IMR-90 (cell line): ENCODE measurements at regions not wholly inside any gene's neighbourhood (a gene's known extent, or its start where the extent isn't known, plus 50 kb on each side); places are given as distances from the start of the nearest gene placed in this dataset.

ENCODE experiments used
- ATAC-seq: fragments of 200-7000 bp; cut with Tn5 transposase; 2 replicates; pipeline ENCODE4 v1.9.1; 2020; ENCODE audit warnings: low read depth, mild to moderate bottlenecking, moderate library complexity
- BruUV-seq: library from RNA; stranded (reverse); fragments of 400-500 nt; replicated peaks from 2 replicates; lab custom pipeline; 2021; lab: Mats Ljungman, UMichigan
- CTCF ChIA-PET: fragments of 300-600 bp; formaldehyde crosslinking; extraction: SDS; loops from one replicate; lab custom pipeline; 2021; ENCODE audit warnings: antibody characterized with exemption; lab: Yijun Ruan, JAX
- POLR2A ChIA-PET: fragments of 300-600 bp; sonication (Branson Sonifier 250); formaldehyde crosslinking; loops from one replicate; lab custom pipeline; 2022; ENCODE audit warnings: antibody characterized with exemption; ENCODE audit not compliant: unreplicated experiment; lab: Charles Lee
- DNase-seq: peaks from one replicate; pipeline ENCODE4 v3.0.0; 2013
- H2AFZ ChIP-seq: replicated peaks from 2 replicates; pipeline ENCODE3; 2013; ENCODE audit warnings: low read length, mild to moderate bottlenecking; ENCODE audit not compliant: poor library complexity
- H2AK5ac ChIP-seq: 2 replicates; pipeline ENCODE4 v1.6.1; 2013; ENCODE audit warnings: low read depth, low read length, inconsistent platforms
- H2AK9ac ChIP-seq: replicated peaks from 2 replicates; pipeline ENCODE3; 2013; ENCODE audit warnings: mild to moderate bottlenecking, low read depth, low read length, moderate library complexity; ENCODE audit not compliant: poor library complexity
- H2BK120ac ChIP-seq: 2 replicates; pipeline ENCODE4 v1.6.1; 2013; ENCODE audit warnings: low read depth, low read length, inconsistent platforms
- H2BK15ac ChIP-seq: 3 replicates; pipeline ENCODE4 v1.6.1; 2013; ENCODE audit warnings: low read depth, low read length, inconsistent platforms
- H2BK20ac ChIP-seq: 2 replicates; pipeline ENCODE4 v1.6.1; 2013; ENCODE audit warnings: low read depth, mild to moderate bottlenecking, inconsistent platforms, low read length, moderate library complexity
- H2BK5ac ChIP-seq: 2 replicates; pipeline ENCODE4 v1.6.1; 2013; ENCODE audit warnings: mild to moderate bottlenecking, low read depth, low read length, inconsistent platforms; ENCODE audit not compliant: poor library complexity, severe bottlenecking
- H3K14ac ChIP-seq: replicated peaks from 2 replicates; pipeline ENCODE4 v1.6.1; 2013; ENCODE audit warnings: low read depth, low read length, inconsistent platforms
- H3K18ac ChIP-seq: 2 replicates; pipeline ENCODE4 v1.6.1; 2013; ENCODE audit warnings: low read depth, low read length, control low read depth
- H3K23ac ChIP-seq: 2 replicates; pipeline ENCODE4 v1.6.1; 2013; ENCODE audit warnings: low read depth, low read length, inconsistent platforms
- H3K27ac ChIP-seq: 2 replicates; pipeline ENCODE4 v1.5.1; 2013; ENCODE audit warnings: mild to moderate bottlenecking, control low read depth, low read length; ENCODE audit not compliant: insufficient read depth
- H3K27me3 ChIP-seq: 2 replicates; pipeline ENCODE4 v1.6.1; 2013; ENCODE audit warnings: low read length; ENCODE audit not compliant: control insufficient read depth, insufficient read depth
- H3K36me3 ChIP-seq: 2 replicates; pipeline ENCODE4 v1.6.1; 2013; ENCODE audit warnings: low read length, mixed read lengths; ENCODE audit not compliant: control insufficient read depth, insufficient read depth
- H3K4ac ChIP-seq: 2 replicates; pipeline ENCODE4 v1.6.1; 2013; ENCODE audit warnings: low read depth, low read length, inconsistent platforms
- H3K4me1 ChIP-seq: 2 replicates; pipeline ENCODE4 v1.6.1; 2013; ENCODE audit warnings: low read length, mixed read lengths; ENCODE audit not compliant: control insufficient read depth, insufficient read depth
- H3K4me2 ChIP-seq: 2 replicates; pipeline ENCODE4 v1.6.1; 2013; ENCODE audit warnings: low read depth, mild to moderate bottlenecking, control low read depth, low read length, moderate library complexity
- H3K4me3 ChIP-seq: 2 replicates; pipeline ENCODE4 v1.5.1; 2013; ENCODE audit warnings: low read depth, mild to moderate bottlenecking, control low read depth, low read length, moderate library complexity; ENCODE audit not compliant: insufficient read depth
- H3K56ac ChIP-seq: 2 replicates; pipeline ENCODE4 v1.6.1; 2013; ENCODE audit warnings: low read length, inconsistent platforms; ENCODE audit not compliant: insufficient read depth; ENCODE audit errors: extremely low read depth
- H3K79me1 ChIP-seq, 2 experiments: 2 replicates each; pipeline ENCODE4 v1.6.1; 2013; ENCODE audit warnings: low read length in 2 of 2, inconsistent platforms in 1 of 2, low read depth in 1 of 2
- H3K9ac ChIP-seq: 2 replicates; pipeline ENCODE4 v1.6.1; 2013; ENCODE audit warnings: low read depth, low read length, control low read depth
- H3K9me1 ChIP-seq: 2 replicates; pipeline ENCODE4 v1.6.1; 2013; ENCODE audit warnings: low read length, inconsistent platforms; ENCODE audit not compliant: insufficient read depth
- H3K9me3 ChIP-seq: 2 replicates; pipeline ENCODE4 v1.6.1; 2013; ENCODE audit warnings: low read length; ENCODE audit not compliant: control insufficient read depth, insufficient read depth
- H4K20me1 ChIP-seq: 2 replicates; pipeline ENCODE4 v1.6.1; 2013; ENCODE audit warnings: low read length, inconsistent platforms; ENCODE audit not compliant: insufficient read depth
- H4K5ac ChIP-seq: 2 replicates; pipeline ENCODE4 v1.6.1; 2013; ENCODE audit warnings: mild to moderate bottlenecking, low read depth, low read length, control low read depth
- H4K8ac ChIP-seq, 2 experiments: 2 replicates each; pipeline ENCODE4 v1.6.1; 2013; ENCODE audit warnings: low read depth in 2 of 2, low read length in 2 of 2, control low read depth in 1 of 2, inconsistent platforms in 1 of 2
- H4K91ac ChIP-seq: 2 replicates; pipeline ENCODE4 v1.6.1; 2013; ENCODE audit warnings: low read depth, low read length, inconsistent platforms; ENCODE audit not compliant: insufficient read depth
- BHLHE40 ChIP-seq: fragments of 150-350 bp; IDR thresholded peaks from 2 replicates; pipeline ENCODE4 v1.6.1; 2016; ENCODE audit warnings: mild to moderate bottlenecking, low read depth, low read length
- CEBPB ChIP-seq: IDR thresholded peaks from 2 replicates; pipeline ENCODE4 v1.6.1; 2012; ENCODE audit warnings: low read depth, low read length, improper control_type of control experiment
- CHD1 ChIP-seq: IDR thresholded peaks from 2 replicates; pipeline ENCODE4 v1.6.1; 2012; ENCODE audit warnings: low read depth, low read length, improper control_type of control experiment
- FOS ChIP-seq: fragments of 150-350 bp; IDR thresholded peaks from 2 replicates; pipeline ENCODE4 v1.6.1; 2016; ENCODE audit warnings: low read depth, low read length
- MAFK ChIP-seq: IDR thresholded peaks from 2 replicates; pipeline ENCODE4 v1.6.1; 2012; ENCODE audit warnings: low read depth, low read length, improper control_type of control experiment
- MAZ ChIP-seq: IDR thresholded peaks from 2 replicates; pipeline ENCODE4 v1.6.1; 2012; ENCODE audit warnings: low read depth, mild to moderate bottlenecking, low read length, improper control_type of control experiment, moderate library complexity, borderline replicate concordance
- MXI1 ChIP-seq: IDR thresholded peaks from 2 replicates; pipeline ENCODE4 v1.6.1; 2012; ENCODE audit warnings: low read depth, mild to moderate bottlenecking, low read length, moderate library complexity, borderline replicate concordance
- NFE2L2 ChIP-seq: fragments of 150-350 bp; IDR thresholded peaks from 2 replicates; pipeline ENCODE4 v1.6.1; 2016; ENCODE audit warnings: low read depth, mild to moderate bottlenecking, low read length
- POLR2A ChIP-seq: IDR thresholded peaks from 2 replicates; pipeline ENCODE4 v1.6.1; 2012; ENCODE audit warnings: mild to moderate bottlenecking, low read depth, low read length
- RAD21 ChIP-seq: IDR thresholded peaks from 2 replicates; pipeline ENCODE4 v1.6.1; 2012; ENCODE audit warnings: low read length, improper control_type of control experiment
- RCOR1 ChIP-seq: IDR thresholded peaks from 2 replicates; pipeline ENCODE4 v1.6.1; 2012; ENCODE audit warnings: mild to moderate bottlenecking, low read length, improper control_type of control experiment; ENCODE audit not compliant: insufficient replicate concordance
- RFX5 ChIP-seq: IDR thresholded peaks from 2 replicates; pipeline ENCODE4 v1.8.0; 2012; ENCODE audit warnings: low read depth, mild to moderate bottlenecking, low read length, moderate library complexity
- SMC3 ChIP-seq: fragments of 150-350 bp; IDR thresholded peaks from 2 replicates; pipeline ENCODE4 v1.6.1; 2016; ENCODE audit warnings: low read depth, mild to moderate bottlenecking, antibody characterized with exemption, low read length, moderate library complexity
- WGBS, 2 experiments: methylation state at CpG; one replicate each; pipeline versions ENCODE4 v1.1.5 to v1.1.7; 2013; ENCODE audit warnings: missing lambda C conversion rate in 2 of 2; ENCODE audit not compliant: insufficient read length in 1 of 2; ENCODE audit errors: extremely low coverage in 2 of 2; 5-methylcytosine and 5-hydroxymethylcytosine counted together
- dilution Hi-C: fragments of 300-500 bp; cut with HindIII; formaldehyde crosslinking; loops from one replicate; pipeline ENCODE4 v1.14.3; 2018; ENCODE audit warnings: low sequenced_read_pairs; ENCODE audit not compliant: unreplicated experiment
- in situ Hi-C: fragments of 300-500 bp; cut with MboI; formaldehyde crosslinking; loops from 3 replicates; pipeline ENCODE4 v1.14.3; 2019; ENCODE audit warnings: low sequenced_read_pairs, inconsistent platforms, mixed read lengths
- intact Hi-C: fragments of 100-400 bp; cut with micrococcal nuclease; formaldehyde crosslinking; loops from 2 replicates; pipeline ENCODE4 v1.10.0; 2022
- TF ChIP-seq, protein P1 (sequence below): conservative IDR thresholded peaks from 2 replicates; pipeline ENCODE4 v1.5.1; 2012; ENCODE audit warnings: mild to moderate bottlenecking, low read depth, low read length, improper control_type of control experiment
- TF ChIP-seq, protein P2 (sequence below): fragments of 150-350 bp; IDR thresholded peaks from 2 replicates; pipeline ENCODE4 v1.6.1; 2016; ENCODE audit warnings: low read depth, mild to moderate bottlenecking, low read length, moderate library complexity, borderline replicate concordance
- TF ChIP-seq, protein P3 (sequence below): fragments of 150-350 bp; IDR thresholded peaks from 2 replicates; pipeline ENCODE4 v1.6.1; 2017; ENCODE audit warnings: mild to moderate bottlenecking, antibody characterized with exemption, low read length, low read depth

DNA sequence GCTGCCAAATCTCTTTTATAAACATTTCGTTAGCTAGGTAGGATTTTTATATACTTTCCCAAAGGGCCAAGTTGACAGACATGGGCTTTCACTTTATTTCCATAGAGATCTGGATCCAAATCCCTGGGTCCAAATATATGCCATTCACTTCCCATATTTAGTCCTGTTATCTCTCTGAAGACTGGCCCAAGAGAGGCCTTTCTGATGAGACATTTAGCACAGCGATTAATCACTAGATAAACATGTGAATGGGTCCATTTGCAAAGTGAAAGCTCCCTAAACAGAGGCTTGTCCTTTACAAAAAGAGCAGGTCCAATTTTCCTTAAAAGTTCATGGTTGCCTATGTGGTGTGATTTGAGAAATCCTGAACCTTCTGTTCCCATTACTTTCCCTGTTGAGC lies 132.6 kb downstream of the TRMT11 start:
- H4K8ac ChIP-seq: no peak overlapping the region
- ChIA-PET CTCF (interaction anchor here (0.7 kb wide), 1 partner anchor 41 kb away, joined by 3 read pairs; no protein-coding TSS in a partner anchor), POLR2A (no interaction called here)
- H3K4me3 ChIP-seq: no peak overlapping the region
- dilution Hi-C loops (no loop called here), in situ Hi-C loops (no loop called here), intact Hi-C loops (no loop called here)
- no peak overlapping the region for H3K27ac ChIP-seq
- H3K18ac ChIP-seq: no peak overlapping the region
- H4K5ac ChIP-seq: no peak overlapping the region
- H2AK9ac ChIP-seq: no peak overlapping the region
- no peak overlapping the region for H3K14ac ChIP-seq
- no peak overlapping the region for H2AFZ ChIP-seq
- no peak overlapping the region for H2BK5ac ChIP-seq
- no TSS peak for BruUV-seq
- no peak overlapping the region for H3K4ac ChIP-seq
- peak; percentile 13 for DNase-seq
- H4K91ac ChIP-seq: no peak overlapping the region
- no peak; the same call in 1 of the 2 replicates for ATAC-seq
- H3K27me3 ChIP-seq: no peaks in the 10 kb centered on the region
- no peak overlapping the region for H2BK120ac ChIP-seq
- H3K23ac ChIP-seq: no peak overlapping the region
- H3K9ac ChIP-seq: no peak overlapping the region
- WGBS, 2 experiments: no CpG with 5 or more reads among the region's 2 CpGs
- no peak overlapping the region for H2BK20ac ChIP-seq
- H3K56ac ChIP-seq: no peak overlapping the region
- no peak overlapping the region for H2BK15ac ChIP-seq
- H3K36me3 ChIP-seq: no peaks in the 10 kb centered on the region
- no peaks in the 10 kb centered on the region; the same call in 1 of the 2 replicates for H3K4me1 ChIP-seq
- no peaks in the 10 kb centered on the region for H3K9me3 ChIP-seq
- H2AK5ac ChIP-seq: no peak overlapping the region
- no peaks in the 10 kb centered on the region for H4K20me1 ChIP-seq
- TF ChIP-seq SMC3 (no peak), CHD1 (no peak), BHLHE40 (no peak), RAD21 (no peak), RFX5 (no peak), MXI1 (no peak), MAFK (no peak), CEBPB (no peak), RCOR1 (no peak), FOS (no peak), MAZ (no peak), NFE2L2 (no peak), POLR2A (no peak)
- TF ChIP-seq, protein P1, sequence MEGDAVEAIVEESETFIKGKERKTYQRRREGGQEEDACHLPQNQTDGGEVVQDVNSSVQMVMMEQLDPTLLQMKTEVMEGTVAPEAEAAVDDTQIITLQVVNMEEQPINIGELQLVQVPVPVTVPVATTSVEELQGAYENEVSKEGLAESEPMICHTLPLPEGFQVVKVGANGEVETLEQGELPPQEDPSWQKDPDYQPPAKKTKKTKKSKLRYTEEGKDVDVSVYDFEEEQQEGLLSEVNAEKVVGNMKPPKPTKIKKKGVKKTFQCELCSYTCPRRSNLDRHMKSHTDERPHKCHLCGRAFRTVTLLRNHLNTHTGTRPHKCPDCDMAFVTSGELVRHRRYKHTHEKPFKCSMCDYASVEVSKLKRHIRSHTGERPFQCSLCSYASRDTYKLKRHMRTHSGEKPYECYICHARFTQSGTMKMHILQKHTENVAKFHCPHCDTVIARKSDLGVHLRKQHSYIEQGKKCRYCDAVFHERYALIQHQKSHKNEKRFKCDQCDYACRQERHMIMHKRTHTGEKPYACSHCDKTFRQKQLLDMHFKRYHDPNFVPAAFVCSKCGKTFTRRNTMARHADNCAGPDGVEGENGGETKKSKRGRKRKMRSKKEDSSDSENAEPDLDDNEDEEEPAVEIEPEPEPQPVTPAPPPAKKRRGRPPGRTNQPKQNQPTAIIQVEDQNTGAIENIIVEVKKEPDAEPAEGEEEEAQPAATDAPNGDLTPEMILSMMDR: no peak
- TF ChIP-seq, protein P2, sequence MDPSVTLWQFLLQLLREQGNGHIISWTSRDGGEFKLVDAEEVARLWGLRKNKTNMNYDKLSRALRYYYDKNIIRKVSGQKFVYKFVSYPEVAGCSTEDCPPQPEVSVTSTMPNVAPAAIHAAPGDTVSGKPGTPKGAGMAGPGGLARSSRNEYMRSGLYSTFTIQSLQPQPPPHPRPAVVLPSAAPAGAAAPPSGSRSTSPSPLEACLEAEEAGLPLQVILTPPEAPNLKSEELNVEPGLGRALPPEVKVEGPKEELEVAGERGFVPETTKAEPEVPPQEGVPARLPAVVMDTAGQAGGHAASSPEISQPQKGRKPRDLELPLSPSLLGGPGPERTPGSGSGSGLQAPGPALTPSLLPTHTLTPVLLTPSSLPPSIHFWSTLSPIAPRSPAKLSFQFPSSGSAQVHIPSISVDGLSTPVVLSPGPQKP: no peak
- TF ChIP-seq, protein P3, sequence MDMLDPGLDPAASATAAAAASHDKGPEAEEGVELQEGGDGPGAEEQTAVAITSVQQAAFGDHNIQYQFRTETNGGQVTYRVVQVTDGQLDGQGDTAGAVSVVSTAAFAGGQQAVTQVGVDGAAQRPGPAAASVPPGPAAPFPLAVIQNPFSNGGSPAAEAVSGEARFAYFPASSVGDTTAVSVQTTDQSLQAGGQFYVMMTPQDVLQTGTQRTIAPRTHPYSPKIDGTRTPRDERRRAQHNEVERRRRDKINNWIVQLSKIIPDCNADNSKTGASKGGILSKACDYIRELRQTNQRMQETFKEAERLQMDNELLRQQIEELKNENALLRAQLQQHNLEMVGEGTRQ: no peak
- H3K4me2 ChIP-seq: no peak overlapping the region
- H3K79me1 ChIP-seq: no peaks in the 10 kb centered on the region
- no peaks in the 10 kb centered on the region for H3K9me1 ChIP-seq
